Lower lobe of right lung (tissue), 2 donors: ENCODE measurements at regions not wholly inside any gene's neighbourhood (a gene's known extent, or its start where the extent isn't known, plus 50 kb on each side); places are given as distances from the start of the nearest gene placed in this dataset.
"Not testable (repeated sequence)": the region's sequence is repeated elsewhere in the genome, so short reads cannot be mapped to it uniquely, and the experiment has no call there.

Source experiments
- ATAC-seq, 2 donors: fragments of 200-7000 bp; cut with Tn5 transposase; one replicate each; pipeline ENCODE4 v1.9.1; 2020 to 2022; ENCODE audit warnings: mild to moderate bottlenecking in 2 of 2, moderate library complexity in 2 of 2
- DNase-seq: peaks from one replicate; pipeline ENCODE4 v3.0.0-alpha.2; 2020
- H3K27ac ChIP-seq: fragments of 200-600 bp; one replicate; pipeline ENCODE4 v1.8.0; 2022
- H3K27me3 ChIP-seq: fragments of 200-600 bp; one replicate; pipeline ENCODE4 v1.8.0; 2022; ENCODE audit warnings: low read depth
- H3K36me3 ChIP-seq: fragments of 200-600 bp; one replicate; pipeline ENCODE4 v1.8.0; 2022; ENCODE audit warnings: mild to moderate bottlenecking
- H3K4me1 ChIP-seq: fragments of 200-600 bp; one replicate; pipeline ENCODE4 v1.8.0; 2022
- H3K4me3 ChIP-seq: fragments of 200-600 bp; one replicate; pipeline ENCODE4 v1.8.0; 2022; ENCODE audit warnings: mild to moderate bottlenecking
- H3K9me3 ChIP-seq: fragments of 200-600 bp; one replicate; pipeline ENCODE4 v1.8.0; 2022
- intact Hi-C: fragments of 100-400 bp; cut with DNase I; formaldehyde crosslinking; loops from one replicate; pipeline ENCODE4 v1.11.0; 2022
- TF ChIP-seq, protein P1 (sequence below): fragments of 200-600 bp; IDR thresholded peaks from one replicate; pipeline ENCODE4 v1.8.0; 2022; ENCODE audit warnings: antibody characterized with exemption, mild to moderate bottlenecking
- donor health status: DM: no; HTN: yes; CAD: no; lungs with severe emphysema.

GRCh38 chr4:162494935-162495334 is 331.1 kb upstream of the FSTL5 start:
- Histone ChIP-seq H3K4me3 (no peak overlapping the region), H3K27ac (no peak overlapping the region), H3K9me3 (no peaks in the 10 kb centered on the region), H3K4me1 (no peaks in the 10 kb centered on the region), H3K36me3 (no peaks in the 10 kb centered on the region), H3K27me3 (no peaks in the 10 kb centered on the region)
- TF ChIP-seq, protein P1, sequence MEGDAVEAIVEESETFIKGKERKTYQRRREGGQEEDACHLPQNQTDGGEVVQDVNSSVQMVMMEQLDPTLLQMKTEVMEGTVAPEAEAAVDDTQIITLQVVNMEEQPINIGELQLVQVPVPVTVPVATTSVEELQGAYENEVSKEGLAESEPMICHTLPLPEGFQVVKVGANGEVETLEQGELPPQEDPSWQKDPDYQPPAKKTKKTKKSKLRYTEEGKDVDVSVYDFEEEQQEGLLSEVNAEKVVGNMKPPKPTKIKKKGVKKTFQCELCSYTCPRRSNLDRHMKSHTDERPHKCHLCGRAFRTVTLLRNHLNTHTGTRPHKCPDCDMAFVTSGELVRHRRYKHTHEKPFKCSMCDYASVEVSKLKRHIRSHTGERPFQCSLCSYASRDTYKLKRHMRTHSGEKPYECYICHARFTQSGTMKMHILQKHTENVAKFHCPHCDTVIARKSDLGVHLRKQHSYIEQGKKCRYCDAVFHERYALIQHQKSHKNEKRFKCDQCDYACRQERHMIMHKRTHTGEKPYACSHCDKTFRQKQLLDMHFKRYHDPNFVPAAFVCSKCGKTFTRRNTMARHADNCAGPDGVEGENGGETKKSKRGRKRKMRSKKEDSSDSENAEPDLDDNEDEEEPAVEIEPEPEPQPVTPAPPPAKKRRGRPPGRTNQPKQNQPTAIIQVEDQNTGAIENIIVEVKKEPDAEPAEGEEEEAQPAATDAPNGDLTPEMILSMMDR: no peak
- DNase-seq: no peak
- ATAC-seq: no peak
- intact Hi-C loops: loop anchor here (5.0 kb wide), 1 partner anchor 837 kb away; the partner anchor contains the start of gene NPY1R

GRCh38 chr4:162485486-162485885 is 321.7 kb upstream of the FSTL5 start:
- TF ChIP-seq, protein P1: no peak
- Histone ChIP-seq H3K4me1 (no peaks in the 10 kb centered on the region), H3K27me3 (no peaks in the 10 kb centered on the region), H3K36me3 (no peaks in the 10 kb centered on the region), H3K4me3 (no peak overlapping the region), H3K27ac (no peak overlapping the region), H3K9me3 (no peaks in the 10 kb centered on the region)
- DNase-seq (no peak), ATAC-seq (no peak)
- intact Hi-C loops: no loop called here

- Histone ChIP-seq H3K4me3 (no peak overlapping the region), H3K27ac (no peak overlapping the region), H3K9me3 (no peaks in the 10 kb centered on the region), H3K27me3 (no peaks in the 10 kb centered on the region), H3K4me1 (no peaks in the 10 kb centered on the region), H3K36me3 (no peaks in the 10 kb centered on the region)
- TF ChIP-seq, protein P1: no peak
- intact Hi-C loops: no loop called here
- ATAC-seq (no peak), DNase-seq (no peak)
Observed at GRCh38 chr4:162475246-162475645, 311.4 kb upstream of the FSTL5 start.

GRCh38 chr4:162469977-162470376 is 306.2 kb upstream of the FSTL5 start:
- no peak overlapping the region for H3K27ac ChIP-seq
- TF ChIP-seq, protein P1: no peak
- no peaks in the 10 kb centered on the region for H3K27me3 ChIP-seq
- H3K4me3 ChIP-seq: no peak overlapping the region
- DNase-seq (no peak), ATAC-seq (no peak)
- intact Hi-C loops: no loop called here
- no peaks in the 10 kb centered on the region for H3K36me3 ChIP-seq
- H3K4me1 ChIP-seq: no peaks in the 10 kb centered on the region
- H3K9me3 ChIP-seq: no peaks in the 10 kb centered on the region

GRCh38 chr4:162465356-162465755 is 301.6 kb upstream of the FSTL5 start:
- ATAC-seq, H3K4me1 ChIP-seq, H3K36me3 ChIP-seq, intact Hi-C loops, H3K27ac ChIP-seq, H3K27me3 ChIP-seq, DNase-seq, H3K4me3 ChIP-seq, H3K9me3 ChIP-seq: not testable (repeated sequence)

GRCh38 chr4:162461952-162462351 is 298.2 kb upstream of the FSTL5 start:
- DNase-seq: no peak
- intact Hi-C loops: no loop called here
- Histone ChIP-seq H3K36me3 (no peaks in the 10 kb centered on the region), H3K4me1 (no peaks in the 10 kb centered on the region), H3K27ac (no peak overlapping the region), H3K27me3 (no peaks in the 10 kb centered on the region), H3K9me3 (no peaks in the 10 kb centered on the region), H3K4me3 (no peak overlapping the region)
- TF ChIP-seq, protein P1: no peak
- no peak for ATAC-seq
